NT2/D1 (cell line): ENCODE measurements at regions not wholly inside any gene's neighbourhood (a gene's known extent, or its start where the extent isn't known, plus 50 kb on each side); places are given as distances from the start of the nearest gene placed in this dataset.

Experiments
- SUZ12 ChIP-seq: IDR thresholded peaks from 2 replicates; pipeline ENCODE4 v1.6.1; 2011; ENCODE audit not compliant: insufficient read length, insufficient read depth; ENCODE audit errors: extremely low read depth
- YY1 ChIP-seq: IDR thresholded peaks from 2 replicates; pipeline ENCODE4 v1.6.1; 2011; ENCODE audit not compliant: insufficient read length, insufficient read depth
- ZNF274 ChIP-seq: IDR thresholded peaks from 2 replicates; pipeline ENCODE4 v1.6.1; 2011; ENCODE audit warnings: mild to moderate bottlenecking, low read depth, low read length

DNA sequence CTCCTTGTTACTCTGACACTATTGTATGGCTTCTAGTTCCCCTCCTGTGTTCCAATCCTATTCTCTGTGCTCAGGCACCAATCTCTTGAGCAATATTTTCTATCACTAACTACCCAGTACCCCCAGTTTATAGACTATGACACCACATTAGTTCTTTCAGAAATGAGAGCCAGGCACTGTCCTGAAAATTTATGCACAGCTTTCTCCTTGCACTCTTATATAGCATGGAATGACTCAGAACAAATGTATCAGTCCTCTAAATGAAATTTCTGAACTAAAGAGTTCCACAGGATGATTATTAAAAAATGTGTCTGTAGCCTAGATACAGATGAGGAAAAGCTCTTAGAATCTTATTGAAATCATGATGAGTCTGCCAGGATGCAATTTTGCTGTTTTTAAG, 489.9 kb downstream of the XPNPEP1 start:
- no peak for TF ChIP-seq ZNF274
- no peak for TF ChIP-seq SUZ12
- TF ChIP-seq YY1: no peak
